ENCODE measurements at regions not wholly inside any gene's neighbourhood (a gene's known extent, or its start where the extent isn't known, plus 50 kb on each side); places are given as distances from the start of the nearest gene placed in this dataset.
A peak's percentile ranks its signal among the peaks of the same experiment; 100 is the strongest.

GRCh38 chr3:177471733-177472480 is 274.6 kb upstream of the TBL1XR1 start:
- DNase-seq (ENCODE audit: low spot score in 2 of 2), result no peak
- H3K9me3 ChIP-seq, result no peaks in the 10 kb centered on the region
- TF ChIP-seq POLR2AphosphoS5 (IDR thresholded peaks at IDR 0.05), result no peak
- no peak for TF ChIP-seq CTCF (IDR thresholded peaks at IDR 0.05)
- TF ChIP-seq POLR2A (IDR thresholded peaks at IDR 0.05), result no peak
- H3K27me3 ChIP-seq, result no peaks in the 10 kb centered on the region
- H3K36me3 ChIP-seq, result no peaks in the 10 kb centered on the region
- intact Hi-C loops (cut with DNase I; ENCODE audit: low total_unique reads), result no loop called here
- peak overlapping the region in 1 of 2 donors; percentile 25 for H3K27ac ChIP-seq
- no peaks in the 10 kb centered on the region for H3K4me1 ChIP-seq
- no peak overlapping the region for H3K4me3 ChIP-seq

GRCh38 chr3:177473184-177473583 is 275.9 kb upstream of the TBL1XR1 start:
- TF ChIP-seq CTCF (IDR thresholded peaks at IDR 0.05) (no peak), POLR2A (IDR thresholded peaks at IDR 0.05) (no peak)
- Histone ChIP-seq H3K4me1 (peaks cover 0 to 5% of the 10 kb centered on the region in 2 donors), H3K27ac (no peak overlapping the region), H3K36me3 (no peaks in the 10 kb centered on the region), H3K27me3 (no peaks in the 10 kb centered on the region), H3K4me3 (no peak overlapping the region), H3K9me3 (no peaks in the 10 kb centered on the region)
- DNase-seq (ENCODE audit: low spot score in 2 of 2), result no peak
- intact Hi-C loops (cut with DNase I; ENCODE audit: low total_unique reads), result no loop called here

GRCh38 chr3:177473903-177474302 is 276.6 kb upstream of the TBL1XR1 start:
- intact Hi-C loops (cut with DNase I; ENCODE audit: low total_unique reads), result no loop called here

GRCh38 chr3:177474652-177475355 is 277.5 kb upstream of the TBL1XR1 start:
- H3K27me3 ChIP-seq, result no peaks in the 10 kb centered on the region
- H3K27ac ChIP-seq, result no peak overlapping the region
- TF ChIP-seq CTCF (IDR thresholded peaks at IDR 0.05), result no peak
- peaks cover 0 to 7% of the 10 kb centered on the region in 2 donors for H3K4me1 ChIP-seq
- no peaks in the 10 kb centered on the region for H3K9me3 ChIP-seq
- H3K36me3 ChIP-seq, result no peaks in the 10 kb centered on the region
- H3K4me3 ChIP-seq, result no peak overlapping the region
- intact Hi-C loops (cut with DNase I; ENCODE audit: low total_unique reads), result no loop called here
- no peak for DNase-seq (ENCODE audit: low spot score in 2 of 2)

More at GRCh38 chr3:177473903-177474302, 276.6 kb upstream of the TBL1XR1 start:
- no peak for TF ChIP-seq CTCF (IDR thresholded peaks at IDR 0.05)
- no peak for TF ChIP-seq POLR2AphosphoS5 (IDR thresholded peaks at IDR 0.05)
- TF ChIP-seq POLR2A (IDR thresholded peaks at IDR 0.05), result no peak
- Histone ChIP-seq H3K36me3 (no peaks in the 10 kb centered on the region), H3K27me3 (no peaks in the 10 kb centered on the region), H3K4me1 (peaks cover 0 to 7% of the 10 kb centered on the region in 2 donors), H3K4me3 (no peak overlapping the region), H3K27ac (no peak overlapping the region), H3K9me3 (no peaks in the 10 kb centered on the region)
- DNase-seq (ENCODE audit: low spot score in 2 of 2), result no peak

GRCh38 chr3:177475356-177475665 is 278.0 kb upstream of the TBL1XR1 start:
- intact Hi-C loops (cut with DNase I; ENCODE audit: low total_unique reads), result no loop called here
- H3K36me3 ChIP-seq, result no peaks in the 10 kb centered on the region
- no peak overlapping the region for H3K27ac ChIP-seq
- TF ChIP-seq POLR2AphosphoS5 (IDR thresholded peaks at IDR 0.05), result no peak
- no peak for TF ChIP-seq POLR2A (IDR thresholded peaks at IDR 0.05)
- no peak for TF ChIP-seq CTCF (IDR thresholded peaks at IDR 0.05)
- no peak for DNase-seq (ENCODE audit: low spot score in 2 of 2)
- no peaks in the 10 kb centered on the region for H3K9me3 ChIP-seq
- peaks cover 0 to 7% of the 10 kb centered on the region in 2 donors for H3K4me1 ChIP-seq
- no peak overlapping the region for H3K4me3 ChIP-seq
- no peaks in the 10 kb centered on the region for H3K27me3 ChIP-seq

Data from breast epithelium (tissue), 4 donors.